T47D (cell line): ENCODE measurements at regions not wholly inside any gene's neighbourhood (a gene's known extent, or its start where the extent isn't known, plus 50 kb on each side); places are given as distances from the start of the nearest gene placed in this dataset.
A peak's percentile ranks its signal among the peaks of the same experiment; 100 is the strongest.
"Not testable (repeated sequence)": the region's sequence is repeated elsewhere in the genome, so short reads cannot be mapped to it uniquely, and the experiment has no call there.

Source experiments
- DNase-seq, 2 experiments: peaks; one replicate each; pipeline versions ENCODE4 v3.0.0 to v3.0.0-alpha.2; 2011 to 2012; ENCODE audit warnings: low read depth in 1 of 2, low spot score in 1 of 2
- JUND ChIP-seq: IDR thresholded peaks from 2 replicates; pipeline ENCODE4 v1.6.1; 2012; ENCODE audit warnings: low read depth
- in situ Hi-C: cut with HindIII; loops from 2 replicates; pipeline ENCODE4 v1.10.0; 2016; ENCODE audit warnings: low sequenced_read_pairs, low pct_unique_long_range_greater_than_20kb

DNA sequence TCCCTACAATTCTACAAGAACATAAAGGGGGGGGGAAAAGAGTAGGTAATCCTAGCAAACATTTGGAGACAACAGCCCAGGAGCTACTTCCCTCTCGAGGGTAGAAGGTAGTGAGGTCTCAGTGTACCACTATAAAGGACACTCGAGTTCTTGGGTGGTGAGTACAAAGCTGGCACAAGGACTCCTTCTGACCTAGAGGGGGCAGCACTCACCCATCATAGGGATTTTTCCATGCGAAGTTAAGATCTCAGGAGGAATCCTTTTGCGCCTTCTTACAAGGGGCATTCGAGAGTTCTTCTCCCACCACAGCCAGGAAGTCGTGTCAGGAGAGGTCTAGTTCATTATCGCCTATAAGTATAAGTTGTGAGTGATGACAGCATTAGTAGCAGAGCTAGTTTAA, 200.2 kb upstream of the RBM19 start:
- peak; percentile 39 to 58 for DNase-seq
- no peak for TF ChIP-seq JUND
- in situ Hi-C loops, result no loop called here

- no peak for TF ChIP-seq JUND
- in situ Hi-C loops, result no loop called here
- no peak for DNase-seq
These were observed 199.8 kb upstream of the RBM19 start for GRCh38 chr12:114165921-114166320.

- no peak for DNase-seq
- TF ChIP-seq JUND, result no peak
- in situ Hi-C loops, result no loop called here
These were observed 198.2 kb upstream of the RBM19 start for GRCh38 chr12:114164351-114164750.

DNA sequence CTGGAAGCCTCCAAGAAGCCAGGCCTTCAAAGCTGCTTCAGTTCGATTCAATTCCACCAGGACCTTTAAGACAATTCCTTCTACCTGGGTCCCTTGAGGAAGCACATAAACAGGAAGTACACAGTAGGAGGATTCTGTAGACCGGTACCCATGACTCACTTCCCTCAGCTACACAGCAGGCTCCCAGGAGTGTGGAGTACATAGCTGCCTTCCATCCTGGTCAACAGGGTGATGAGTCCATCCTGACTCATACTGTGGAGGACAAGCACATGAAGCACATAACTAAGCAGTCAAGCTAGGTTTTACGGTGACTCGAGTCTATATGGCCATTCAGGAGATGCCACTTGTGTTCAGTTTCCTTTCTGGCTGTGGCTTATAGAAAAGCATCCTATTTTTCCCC, 197.6 kb upstream of the RBM19 start:
- in situ Hi-C loops, result no loop called here
- TF ChIP-seq JUND, result no peak
- no peak for DNase-seq

DNA sequence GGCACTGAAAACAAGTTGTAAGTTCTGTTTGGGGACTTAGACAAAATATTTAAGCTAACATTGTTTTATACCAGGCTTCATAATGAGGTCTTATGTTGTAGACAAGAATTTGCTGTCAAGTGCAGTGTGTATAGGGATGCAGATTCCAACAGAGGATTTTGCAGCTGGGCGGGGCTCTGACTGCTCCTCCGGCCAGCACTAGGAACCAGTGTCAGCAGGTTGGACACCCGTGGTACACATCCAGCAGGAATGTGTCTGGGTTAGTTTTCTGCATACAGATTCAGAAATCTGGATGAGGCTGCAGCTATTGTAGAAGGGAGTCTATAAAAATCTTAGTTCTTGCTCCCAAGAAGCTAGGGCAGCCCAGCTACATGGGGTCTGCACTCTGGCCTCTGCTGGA, 194.3 kb upstream of the RBM19 start:
- TF ChIP-seq JUND, result no peak
- in situ Hi-C loops, result no loop called here
- no peak for DNase-seq

GRCh38 chr12:114152890-114153289, 186.8 kb upstream of the RBM19 start:
- in situ Hi-C loops, result no loop called here
- DNase-seq, result no peak
- TF ChIP-seq JUND, result no peak

GRCh38 chr12:114152066-114152465, 185.9 kb upstream of the RBM19 start:
- no peak for DNase-seq
- in situ Hi-C loops, result no loop called here
- TF ChIP-seq JUND, result no peak

DNA sequence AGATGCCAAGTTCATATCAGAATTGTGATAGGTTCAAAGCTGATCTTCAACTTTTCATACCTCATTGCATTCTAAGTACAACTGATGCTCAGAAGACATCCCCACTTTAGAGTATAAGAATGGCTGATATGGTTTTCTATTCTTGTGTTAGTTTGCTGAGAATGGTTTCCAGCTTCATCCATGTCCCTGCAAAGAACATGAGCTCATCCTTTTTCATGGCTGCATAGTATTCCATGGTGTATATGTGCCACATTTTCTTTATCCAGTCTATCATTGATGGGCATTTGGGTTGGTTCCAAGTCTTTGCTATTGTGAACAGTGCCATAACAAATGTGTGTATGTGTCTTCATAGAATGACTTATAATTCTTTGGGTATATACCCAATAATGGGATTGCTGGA, 184.5 kb upstream of the RBM19 start:
- in situ Hi-C loops, DNase-seq: not testable (repeated sequence)

- no peak for DNase-seq
- no peak for TF ChIP-seq JUND
- in situ Hi-C loops, result no loop called here
These were observed 175.9 kb upstream of the RBM19 start for GRCh38 chr12:114141921-114142564.

GRCh38 chr12:114140576-114140975, 174.5 kb upstream of the RBM19 start:
- no peak for TF ChIP-seq JUND
- in situ Hi-C loops, result no loop called here
- DNase-seq, result no peak

DNA sequence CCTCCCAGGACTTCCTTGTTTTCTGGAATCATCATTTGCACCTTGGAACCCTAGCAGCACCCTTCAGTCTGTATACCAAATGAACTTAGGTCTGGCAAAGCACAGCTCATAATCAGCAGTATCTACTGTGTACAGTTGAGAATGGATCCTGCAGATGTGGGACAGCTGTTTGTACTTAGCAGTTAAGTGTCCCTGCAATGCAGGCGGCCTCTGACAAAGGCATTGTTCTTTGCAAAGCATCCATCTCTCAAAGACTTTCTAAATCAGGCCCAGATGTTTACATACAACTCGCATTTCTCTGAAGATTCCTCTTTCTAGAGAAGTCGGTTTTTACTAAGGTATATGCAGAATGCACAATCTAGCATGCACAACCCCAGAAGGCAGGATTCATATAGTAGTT, 170.5 kb upstream of the RBM19 start:
- in situ Hi-C loops, result no loop called here
- DNase-seq, result no peak
- no peak for TF ChIP-seq JUND

- in situ Hi-C loops, result no loop called here
- no peak for DNase-seq
These were observed 168.8 kb upstream of the RBM19 start for GRCh38 chr12:114134922-114135321.

DNA sequence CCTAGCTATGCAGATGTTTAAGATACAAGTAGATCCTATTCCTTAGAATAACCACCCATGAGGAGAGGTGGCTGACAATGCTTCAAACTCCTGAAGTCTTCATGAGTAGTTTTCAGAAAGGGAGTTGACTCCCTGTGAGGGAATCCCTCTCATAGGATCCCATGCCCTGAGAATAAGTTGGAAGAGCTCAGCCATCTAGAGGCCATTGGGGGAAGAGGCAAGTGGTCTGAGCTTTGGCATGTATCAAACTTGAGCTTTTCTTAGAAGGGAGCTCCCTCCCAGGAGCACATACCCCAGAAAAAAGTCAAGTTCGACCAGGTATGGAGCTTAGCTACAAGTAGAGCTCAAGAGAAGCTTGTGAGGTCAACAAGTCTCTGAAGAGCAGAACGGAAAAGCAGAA, 165.7 kb upstream of the RBM19 start:
- DNase-seq, result no peak
- no peak for TF ChIP-seq JUND
- in situ Hi-C loops, result no loop called here

More at GRCh38 chr12:114134922-114135321, 168.8 kb upstream of the RBM19 start:
- no peak for TF ChIP-seq JUND

GRCh38 chr12:114123108-114123507, 157.0 kb upstream of the RBM19 start:
- in situ Hi-C loops, result no loop called here
- DNase-seq, result no peak

More at GRCh38 chr12:114123108-114123507, 157.0 kb upstream of the RBM19 start:
- no peak for TF ChIP-seq JUND
